Endometrium (tissue), 2 donors: ENCODE measurements at regions not wholly inside any gene's neighbourhood (a gene's known extent, or its start where the extent isn't known, plus 50 kb on each side); places are given as distances from the start of the nearest gene placed in this dataset.

Experiments
- FAIRE-seq: peaks from 2 replicates; lab custom pipeline; 2012; peaks lifted over from hg19 to GRCh38; lab: Jason Lieb, UNC
- donor health status: control.
- donor health status: control.

- no peak for FAIRE-seq
Observed at GRCh38 chr2:122507261-122507660, 751.8 kb downstream of the TSN start.

GRCh38 chr2:122512091-122512490 is 756.6 kb downstream of the TSN start:
- FAIRE-seq: no peak

- no peak for FAIRE-seq
Observed at GRCh38 chr2:122514451-122514996, 759.1 kb downstream of the TSN start.

- FAIRE-seq: no peak
Observed at GRCh38 chr2:122515731-122516290, 760.4 kb downstream of the TSN start.

- no peak for FAIRE-seq
Observed at GRCh38 chr2:122516775-122517174, 761.3 kb downstream of the TSN start.

- FAIRE-seq: no peak
Observed at GRCh38 chr2:122519366-122519765, 763.9 kb downstream of the TSN start.

GRCh38 chr2:122519821-122520611 is 764.6 kb downstream of the TSN start:
- FAIRE-seq: no peak

- FAIRE-seq: no peak
Observed at GRCh38 chr2:122523143-122523542, 767.7 kb downstream of the TSN start.

GRCh38 chr2:122523981-122524380 is 768.5 kb downstream of the TSN start:
- no peak for FAIRE-seq

- FAIRE-seq: no peak
Observed at GRCh38 chr2:122525336-122525735, 769.9 kb downstream of the TSN start.

GRCh38 chr2:122528061-122528460 is 772.6 kb downstream of the TSN start:
- no peak for FAIRE-seq

GRCh38 chr2:122528958-122529705 is 773.7 kb downstream of the TSN start:
- FAIRE-seq: no peak

- FAIRE-seq: no peak
Observed at GRCh38 chr2:122530814-122531213, 775.4 kb downstream of the TSN start.

GRCh38 chr2:122531290-122532071 is 776.0 kb downstream of the TSN start:
- FAIRE-seq: no peak

GRCh38 chr2:122532072-122532344 is 776.6 kb downstream of the TSN start:
- no peak for FAIRE-seq

- peak; percentile 79 for FAIRE-seq
Observed at GRCh38 chr2:122532481-122532880, 777.0 kb downstream of the TSN start.

GRCh38 chr2:122535960-122536505 is 780.6 kb downstream of the TSN start:
- no peak for FAIRE-seq

- no peak for FAIRE-seq
Observed at GRCh38 chr2:122539311-122539710, 783.9 kb downstream of the TSN start.

GRCh38 chr2:122539920-122540319 is 784.5 kb downstream of the TSN start:
- FAIRE-seq: no peak

- no peak for FAIRE-seq
Observed at GRCh38 chr2:122542236-122542635, 786.8 kb downstream of the TSN start.

- no peak for FAIRE-seq
Observed at GRCh38 chr2:122542646-122543045, 787.2 kb downstream of the TSN start.

- no peak for FAIRE-seq
Observed at GRCh38 chr2:122543815-122544214, 788.4 kb downstream of the TSN start.
